Activated CD4-positive, CD25-positive, alpha-beta regulatory T cell treated with anti-CD3 and anti-CD28 coated beads, Interleukin-2, amount 50 U/mL, for 72 hours (primary cell): ENCODE measurements at regions not wholly inside any gene's neighbourhood (a gene's known extent, or its start where the extent isn't known, plus 50 kb on each side); places are given as distances from the start of the nearest gene placed in this dataset.
"Not testable (repeated sequence)": the region's sequence is repeated elsewhere in the genome, so short reads cannot be mapped to it uniquely, and the experiment has no call there.

Source experiments
- DNase-seq: peaks from one replicate; pipeline ENCODE4 v3.0.0; 2021

DNA sequence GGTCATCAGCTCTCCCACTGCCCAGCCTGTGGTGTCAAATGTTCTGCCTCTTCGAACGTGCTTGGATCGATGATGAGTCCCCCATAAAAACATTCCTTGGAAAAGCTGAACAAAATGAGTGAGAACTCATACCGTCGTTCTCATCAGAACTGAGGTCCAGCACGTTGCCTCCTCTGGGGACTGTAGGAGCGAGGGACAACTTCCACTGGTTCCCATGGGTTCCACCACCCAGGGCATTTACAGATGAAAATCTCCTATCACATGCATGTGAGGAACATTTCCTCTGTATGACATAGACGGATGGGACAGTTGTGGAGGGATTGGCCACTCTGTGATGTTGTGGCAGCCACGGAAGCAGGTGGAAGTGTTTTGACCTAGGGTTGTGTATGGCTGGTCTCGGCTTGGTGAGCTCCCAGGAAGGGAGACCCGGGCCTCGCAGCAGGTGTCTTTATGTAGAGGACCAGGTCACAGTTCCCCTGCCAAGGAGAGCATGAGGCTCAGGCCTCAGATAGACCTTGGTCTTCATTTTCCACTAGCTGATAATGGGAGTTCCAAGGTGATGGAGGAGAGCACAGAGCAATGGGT lies 113.0 kb downstream of the SNRPN start:
- no peak for DNase-seq

DNA sequence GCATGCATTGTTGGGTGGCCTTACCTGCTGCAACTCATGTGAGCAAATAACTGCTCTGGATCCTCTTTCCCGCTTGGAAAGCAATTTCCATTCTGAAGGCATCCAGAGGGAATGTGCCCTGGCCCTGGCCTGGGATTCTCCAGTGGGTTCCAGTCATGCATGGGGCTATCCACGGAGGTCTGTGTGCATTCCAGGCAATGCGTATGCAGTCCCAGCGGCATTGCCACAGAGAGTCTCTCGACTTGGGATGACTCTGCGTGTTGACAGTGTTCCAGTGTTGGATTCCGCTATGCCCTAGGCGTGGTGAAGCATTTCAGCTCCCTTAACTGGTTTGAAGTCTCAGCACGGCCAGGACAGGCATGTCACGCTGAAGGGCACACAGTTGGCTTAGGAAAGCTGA lies 113.9 kb downstream of the SNRPN start:
- no peak for DNase-seq

DNA sequence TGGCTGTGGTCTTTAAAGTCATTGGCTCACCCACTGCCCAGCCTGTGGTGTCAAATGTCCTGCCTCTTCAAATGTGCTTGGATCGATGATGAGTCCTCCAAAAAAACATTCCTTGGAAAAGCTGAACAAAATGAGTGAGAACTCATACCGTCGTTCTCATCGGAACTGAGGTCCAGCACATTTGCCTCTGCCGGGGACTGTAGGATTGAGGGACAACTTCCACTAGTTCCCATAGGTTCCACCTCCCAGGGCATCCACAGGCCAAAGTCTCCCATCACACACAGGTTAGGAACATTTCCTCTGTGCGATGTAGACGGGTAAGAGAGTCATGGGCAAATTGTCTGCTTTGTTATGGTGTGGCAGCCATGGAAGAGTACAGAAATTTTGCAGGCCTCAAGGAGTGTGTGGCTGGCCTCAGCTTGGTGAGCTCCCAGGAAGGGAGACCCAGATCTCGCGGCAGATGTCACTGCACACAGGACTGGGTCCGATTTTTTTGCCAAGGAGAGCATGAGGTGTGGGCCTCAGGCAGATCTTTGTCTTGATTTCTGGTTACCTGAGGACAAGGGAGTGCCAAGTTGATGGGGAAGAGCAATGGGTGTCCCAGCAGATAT lies 115.7 kb downstream of the SNRPN start:
- DNase-seq: no peak

DNA sequence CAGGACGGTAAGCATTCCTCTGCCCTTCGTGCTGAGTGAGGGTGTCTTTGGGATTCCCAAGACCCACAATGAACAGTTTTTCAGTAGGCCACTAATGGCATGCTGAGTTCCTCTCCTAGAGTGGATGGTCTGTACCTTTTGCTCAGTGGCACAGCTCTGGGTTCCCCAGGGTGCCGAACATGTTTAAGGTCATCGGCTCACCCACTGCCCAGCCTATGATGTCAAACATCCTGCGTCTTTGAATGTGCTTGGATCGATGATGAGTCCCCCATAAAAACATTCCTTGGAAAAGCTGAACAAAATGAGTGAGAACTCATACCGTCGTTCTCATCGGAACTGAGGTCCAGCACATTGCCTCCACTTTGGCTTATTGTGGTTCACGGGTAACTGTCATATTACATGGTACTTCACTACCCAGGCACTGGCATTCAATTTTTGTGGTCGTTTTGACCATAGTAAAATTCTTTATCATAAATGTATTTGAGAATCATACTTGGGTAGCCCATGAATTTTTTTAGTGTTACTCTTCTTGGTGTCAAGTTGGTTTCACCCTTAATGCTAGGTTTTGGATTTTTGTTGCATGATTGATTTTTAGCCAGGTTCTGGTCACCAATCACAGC lies 118.2 kb downstream of the SNRPN start:
- DNase-seq: no peak

DNA sequence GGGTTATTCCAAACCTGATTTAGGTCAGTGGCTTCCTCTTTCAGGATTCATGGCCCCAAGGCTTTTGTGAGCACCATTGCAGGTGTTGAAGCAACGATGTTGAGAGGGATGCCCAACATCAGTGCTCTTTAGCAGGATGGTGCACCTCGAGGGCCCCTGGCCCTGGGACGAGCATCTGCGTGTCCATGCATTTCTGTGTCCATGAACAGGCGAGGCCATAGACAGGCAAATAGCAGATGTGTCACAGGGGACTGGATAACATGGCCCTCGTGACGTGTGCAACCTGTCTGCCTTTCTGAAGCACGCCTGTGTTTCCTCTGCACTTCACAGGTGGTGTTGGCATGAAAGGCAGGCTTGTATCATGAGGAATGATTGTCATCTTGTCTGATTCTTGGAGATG lies 132.3 kb downstream of the SNRPN start:
- no peak for DNase-seq

DNA sequence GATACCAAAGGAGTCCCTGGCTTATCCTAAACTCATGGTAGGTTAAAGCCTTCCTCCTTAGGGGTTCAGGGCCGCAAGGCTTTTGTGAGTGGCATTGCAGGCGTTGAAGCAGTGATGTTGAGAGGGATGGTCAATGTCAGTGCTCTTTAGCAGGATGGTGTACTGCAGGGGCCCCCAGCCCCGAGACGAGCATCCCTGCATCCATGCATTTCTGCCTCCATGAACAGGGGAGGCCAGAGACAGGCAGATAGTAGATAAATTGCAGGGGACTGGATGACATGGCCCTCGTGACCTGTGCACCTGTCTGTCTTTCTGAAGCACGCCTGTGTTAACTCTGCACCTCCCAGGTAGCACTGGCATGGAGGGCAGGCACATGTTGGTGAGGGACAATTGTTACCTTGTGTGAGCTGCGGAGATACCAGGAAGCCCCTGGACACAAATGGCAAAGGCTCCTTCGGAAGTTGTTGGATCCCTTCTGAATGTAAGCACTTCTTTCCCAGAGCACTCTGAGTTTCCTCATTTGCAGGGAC lies 133.5 kb downstream of the SNRPN start:
- no peak for DNase-seq

DNA sequence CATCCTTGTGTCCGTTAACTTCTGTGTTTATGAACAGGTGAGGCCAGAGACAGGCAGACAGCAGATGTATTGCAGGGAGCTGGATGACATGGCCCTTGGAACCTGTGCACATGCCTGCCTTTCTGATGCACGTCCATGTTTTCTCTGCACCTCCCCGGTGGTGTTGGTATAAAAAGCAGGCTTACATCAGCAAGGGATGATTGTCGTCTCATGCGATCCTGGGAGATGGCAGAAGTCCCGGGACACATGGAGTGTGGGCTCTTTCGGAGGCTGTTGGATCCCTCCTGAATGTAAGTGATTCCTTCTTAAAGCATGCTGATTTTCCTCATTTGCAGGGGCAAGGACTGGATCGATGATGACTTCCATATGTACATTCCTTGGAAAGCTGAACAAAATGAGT lies 134.8 kb downstream of the SNRPN start:
- DNase-seq: no peak

DNA sequence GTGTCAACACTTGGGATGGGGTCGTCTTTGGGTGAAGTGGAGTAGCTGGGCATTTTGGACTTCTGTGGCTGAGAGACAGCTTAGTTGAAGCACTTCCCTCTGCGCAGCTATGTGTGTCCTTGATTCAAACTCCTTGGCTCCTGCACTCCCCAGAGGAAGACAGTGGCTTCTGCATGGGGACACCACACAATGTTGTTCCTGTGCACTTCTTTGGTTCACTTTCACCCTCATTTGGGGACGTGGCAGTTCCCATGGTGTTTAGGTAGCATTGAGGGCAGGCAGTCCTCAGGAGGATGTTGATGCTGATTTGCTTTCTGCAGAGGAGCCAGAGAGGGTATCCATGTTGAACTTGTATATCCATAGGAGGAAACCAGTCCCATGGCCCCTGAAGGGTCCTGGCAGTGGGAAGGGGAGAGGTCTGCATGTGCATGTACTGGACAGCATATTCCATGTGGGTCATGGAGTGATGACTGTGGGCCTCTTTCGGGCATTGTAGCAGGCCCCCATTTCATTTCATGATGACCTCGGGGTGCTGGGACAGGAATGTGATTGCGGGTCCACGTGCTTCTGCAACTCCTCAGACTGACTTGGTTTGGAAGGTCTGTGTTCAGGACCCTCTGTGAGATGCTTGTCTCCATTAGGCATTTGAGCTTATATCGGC lies 135.4 kb downstream of the SNRPN start:
- DNase-seq: no peak

DNA sequence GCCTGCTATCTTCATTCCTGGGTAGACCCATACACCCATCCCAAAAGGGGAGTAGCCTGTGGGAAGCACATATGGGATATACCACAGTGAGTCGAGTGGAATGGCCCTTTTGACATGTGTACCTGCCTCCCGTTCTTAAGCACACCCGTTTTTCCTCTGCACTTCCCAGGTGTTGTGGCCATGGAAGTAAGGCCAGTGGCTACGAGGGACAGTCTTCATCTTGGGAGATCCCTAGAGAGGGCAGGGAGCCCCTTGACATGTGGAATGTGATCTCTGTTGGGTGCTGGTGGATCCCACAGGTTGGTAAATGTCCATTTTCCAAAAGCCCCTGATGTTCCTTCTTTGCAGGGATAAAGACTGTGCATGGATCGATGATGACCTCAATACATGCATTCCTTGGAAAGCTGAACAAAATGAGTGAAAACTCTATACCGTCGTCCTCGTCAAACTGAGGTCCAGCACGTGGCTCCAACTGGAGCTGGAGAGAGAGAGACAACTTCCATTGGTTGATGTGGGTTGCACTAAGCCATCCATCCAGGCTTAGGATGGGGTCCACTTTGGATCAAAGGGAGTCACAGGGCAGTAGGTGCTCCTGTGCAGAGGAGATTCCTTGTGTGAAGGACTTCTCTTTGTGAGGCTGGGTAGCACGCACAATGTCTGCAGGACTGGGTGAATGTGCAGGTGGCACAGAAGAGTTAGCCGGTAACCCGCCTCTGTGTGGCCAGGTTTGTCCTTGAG lies 136.8 kb downstream of the SNRPN start:
- DNase-seq: no peak

DNA sequence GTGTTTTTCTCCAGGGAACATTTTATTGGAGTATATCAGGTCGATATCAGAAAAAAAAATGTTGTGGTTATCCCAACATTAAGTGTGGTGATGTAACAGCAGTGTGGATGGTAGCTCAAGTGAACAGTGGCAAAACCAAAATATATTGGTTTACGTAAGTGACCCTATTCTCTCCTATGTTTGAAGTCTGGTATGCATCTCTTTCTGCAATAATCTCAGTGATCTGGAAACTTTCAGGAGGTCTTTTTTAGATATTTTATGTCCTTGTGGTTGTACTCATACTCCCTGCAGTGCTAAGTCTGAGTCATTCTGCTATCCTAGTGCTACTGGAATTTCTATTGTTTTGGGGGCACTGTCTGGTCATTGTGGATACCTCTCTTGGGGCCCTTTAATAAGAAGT lies 137.9 kb downstream of the SNRPN start:
- no peak for DNase-seq

DNA sequence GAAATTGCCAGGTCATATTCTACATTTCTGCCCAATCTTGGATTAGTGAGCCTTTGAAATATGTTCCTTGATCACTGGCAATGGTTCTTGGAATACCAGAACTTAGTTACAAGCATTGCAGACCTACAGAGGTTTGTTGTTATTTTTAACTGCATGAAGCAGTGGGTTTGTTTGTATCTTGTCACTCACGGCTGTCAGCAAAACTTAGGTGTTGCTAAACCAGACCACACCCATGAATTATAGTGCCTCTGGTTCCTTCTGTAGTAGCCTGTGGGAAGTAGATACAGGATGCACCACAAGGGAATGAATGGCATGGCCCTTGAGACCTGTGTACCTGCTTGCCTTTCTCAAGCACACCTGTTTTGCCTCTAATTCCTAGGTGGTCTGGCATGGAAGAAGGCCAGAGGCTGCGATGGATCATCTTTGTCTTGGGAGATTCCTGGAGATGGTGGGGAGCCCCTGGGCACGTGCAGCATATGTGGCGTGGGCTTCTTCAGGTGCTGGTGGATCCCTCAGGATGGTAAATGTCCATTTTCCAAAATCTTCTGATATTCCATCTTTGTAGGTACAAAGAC lies 138.8 kb downstream of the SNRPN start:
- DNase-seq: no peak

DNA sequence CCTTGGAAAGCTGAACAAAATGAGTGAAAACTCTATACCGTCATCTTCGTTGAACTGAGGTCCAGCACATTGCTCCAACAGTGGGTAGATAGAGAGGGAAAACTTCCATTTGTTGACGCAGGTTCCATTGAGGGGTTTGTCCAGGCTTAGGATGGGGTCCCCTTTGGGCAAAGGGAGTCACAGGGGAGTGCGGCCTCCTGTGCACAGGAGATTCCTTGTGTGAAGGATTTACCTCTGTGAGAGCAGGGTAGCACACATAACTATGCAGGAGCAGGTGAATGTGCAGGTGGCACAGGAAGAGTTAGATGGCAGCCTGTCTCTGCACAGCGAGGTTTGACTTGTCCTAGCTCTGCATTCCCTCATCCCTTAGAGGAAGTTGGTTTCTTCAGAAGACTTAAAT lies 139.3 kb downstream of the SNRPN start:
- no peak for DNase-seq

DNA sequence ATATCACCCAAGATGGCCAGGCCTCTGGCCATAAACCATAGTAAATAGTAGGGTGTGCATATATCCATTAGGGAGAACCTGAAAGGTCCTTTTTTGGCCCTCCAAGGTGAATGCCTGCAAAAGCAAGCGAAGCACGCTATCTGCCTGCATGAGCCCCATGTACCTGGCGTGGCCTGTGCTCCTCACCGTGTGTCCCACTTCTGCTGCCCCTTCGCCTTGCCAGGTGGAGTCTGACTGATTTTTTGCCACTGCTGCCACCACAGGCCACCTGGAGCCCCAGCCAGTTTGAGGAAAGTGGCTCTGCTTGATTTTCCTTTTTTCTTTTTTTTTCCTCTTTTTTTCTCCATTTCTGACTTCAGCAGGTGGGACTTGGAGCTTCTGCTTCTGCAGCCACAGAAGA lies 139.7 kb downstream of the SNRPN start:
- no peak for DNase-seq

DNA sequence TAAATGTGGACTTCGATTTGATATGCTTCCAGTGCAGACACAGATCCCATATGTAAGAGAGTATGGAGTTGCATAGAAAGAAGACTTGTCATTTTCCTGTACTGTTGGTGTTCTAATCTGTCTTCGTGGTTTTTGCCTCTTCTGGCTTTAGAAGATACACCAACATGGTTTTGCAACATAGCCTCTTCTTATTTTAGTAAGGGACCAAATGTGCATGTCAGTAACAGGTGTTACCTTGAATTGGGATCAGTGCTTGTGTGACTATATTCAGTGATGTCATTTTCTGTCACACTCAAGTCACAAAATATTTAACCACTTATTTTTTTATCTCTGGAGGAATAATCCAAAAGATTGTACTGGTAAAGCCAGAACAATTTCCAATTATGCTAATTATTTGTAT lies 140.4 kb downstream of the SNRPN start:
- no peak for DNase-seq

DNA sequence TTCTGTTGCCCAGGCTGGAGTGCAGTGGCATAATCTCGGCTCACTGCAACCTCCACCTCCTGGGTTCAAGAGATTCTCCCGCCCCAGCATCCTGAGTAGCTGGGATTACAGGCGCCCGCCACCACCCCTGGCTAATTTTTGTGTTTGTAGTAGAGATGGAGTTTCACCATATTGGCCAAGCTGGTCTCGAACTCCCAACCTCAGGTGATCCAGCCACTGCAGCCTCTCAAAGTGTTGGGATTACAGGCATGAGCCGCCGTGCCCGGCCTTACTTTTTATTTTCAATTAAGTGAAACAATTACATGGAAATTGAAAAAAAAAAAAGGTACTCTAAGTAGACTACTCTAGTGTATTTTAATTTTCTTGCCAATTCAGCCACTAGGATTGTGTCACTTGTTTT lies 145.2 kb downstream of the SNRPN start:
- DNase-seq: not testable (repeated sequence)

DNA sequence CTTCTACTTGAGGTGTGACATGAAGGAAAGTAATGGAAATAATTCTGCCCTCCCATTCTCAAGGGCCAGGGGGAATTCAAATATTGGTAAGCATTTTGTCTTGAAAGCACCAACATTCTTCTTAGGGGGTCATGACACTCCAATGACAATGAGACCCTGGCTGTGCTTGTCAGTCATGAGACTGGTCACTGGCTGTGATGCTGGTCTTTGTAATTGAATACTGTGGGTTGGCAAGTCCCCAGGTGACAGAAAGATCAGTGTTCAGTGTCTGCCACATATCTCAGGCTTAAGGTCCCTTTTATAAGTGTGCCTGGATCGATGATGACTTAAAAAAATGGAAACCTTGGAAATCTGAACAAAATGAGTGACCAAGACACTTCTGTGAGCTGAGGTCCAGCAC lies 151.4 kb downstream of the SNRPN start:
- DNase-seq: no peak

DNA sequence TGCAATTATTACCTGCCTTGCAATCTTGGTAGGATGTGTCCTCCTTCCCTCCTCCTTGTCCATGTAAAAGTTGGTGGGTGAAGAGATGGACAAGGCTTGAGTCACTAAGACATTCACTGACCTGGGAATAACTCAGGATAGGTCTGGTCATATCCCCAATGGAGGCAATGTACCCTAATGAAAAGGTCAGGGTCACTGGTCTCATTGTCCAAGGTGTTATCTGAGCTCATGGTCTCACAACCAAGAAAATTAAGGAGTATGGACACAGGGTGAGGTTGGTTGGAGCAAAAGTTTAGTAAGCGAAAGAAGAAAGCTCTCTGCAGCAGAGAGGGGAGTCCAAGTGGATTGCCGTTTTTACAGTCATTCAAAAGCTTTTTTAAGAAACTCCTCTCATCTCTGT lies 179.0 kb downstream of the SNRPN start:
- DNase-seq: no peak

DNA sequence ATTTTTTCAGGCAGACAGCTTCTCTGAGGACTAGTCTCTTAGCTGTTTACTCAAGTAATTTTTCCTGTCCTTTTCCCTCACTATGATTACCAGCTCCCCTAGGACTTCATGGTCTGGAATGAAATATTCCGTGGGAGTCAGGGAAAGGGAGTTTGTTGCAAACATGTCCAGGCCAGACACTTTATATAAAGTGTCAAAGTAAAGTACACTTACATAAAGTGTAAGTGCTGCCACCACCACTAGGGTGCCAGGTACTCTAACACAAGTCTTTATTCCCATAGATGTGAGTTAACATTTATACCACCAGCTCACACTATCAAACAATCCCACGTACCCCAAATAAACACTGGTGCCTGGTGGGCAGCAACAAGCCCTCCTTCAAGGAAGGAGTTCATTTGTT lies 179.8 kb downstream of the SNRPN start:
- DNase-seq: no peak

DNA sequence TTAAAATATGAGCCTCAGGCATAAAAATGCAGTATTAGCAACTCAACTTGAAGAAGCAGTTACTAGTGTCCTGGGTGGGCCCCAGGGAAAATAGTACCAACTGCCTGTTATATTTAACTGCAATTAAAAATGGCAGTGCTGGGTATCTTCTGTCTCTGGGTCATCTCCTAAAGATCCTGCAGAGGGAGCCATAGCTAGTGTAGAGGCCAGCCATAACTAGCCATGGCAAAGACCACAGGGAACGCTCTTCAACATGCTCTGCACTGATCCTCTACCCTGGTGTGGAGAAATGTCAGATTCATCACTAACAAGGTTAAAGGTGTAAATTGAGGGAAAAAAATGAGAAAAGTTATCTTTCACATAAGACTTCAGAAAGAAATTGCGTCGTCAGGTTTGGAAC lies 181.3 kb downstream of the SNRPN start:
- DNase-seq: no peak

DNA sequence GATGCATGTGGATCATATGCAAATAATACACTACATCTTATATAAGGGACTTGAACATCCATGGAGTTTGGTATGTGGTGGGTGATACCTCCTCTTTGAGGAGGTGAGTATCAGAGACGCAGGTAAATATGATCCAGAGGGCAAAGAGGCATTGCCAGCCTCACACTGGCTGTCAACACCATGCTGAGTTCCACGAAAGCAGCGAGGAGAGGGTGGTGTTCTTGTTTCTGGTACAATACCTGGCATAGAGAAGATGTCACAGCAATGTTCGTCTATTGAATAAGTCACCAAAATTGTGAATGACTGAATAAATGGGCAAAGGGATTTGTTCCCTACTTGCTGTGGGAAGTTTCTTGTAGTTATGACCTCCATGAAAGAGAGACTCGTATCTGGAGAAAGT lies 182.2 kb downstream of the SNRPN start:
- DNase-seq: no peak

DNA sequence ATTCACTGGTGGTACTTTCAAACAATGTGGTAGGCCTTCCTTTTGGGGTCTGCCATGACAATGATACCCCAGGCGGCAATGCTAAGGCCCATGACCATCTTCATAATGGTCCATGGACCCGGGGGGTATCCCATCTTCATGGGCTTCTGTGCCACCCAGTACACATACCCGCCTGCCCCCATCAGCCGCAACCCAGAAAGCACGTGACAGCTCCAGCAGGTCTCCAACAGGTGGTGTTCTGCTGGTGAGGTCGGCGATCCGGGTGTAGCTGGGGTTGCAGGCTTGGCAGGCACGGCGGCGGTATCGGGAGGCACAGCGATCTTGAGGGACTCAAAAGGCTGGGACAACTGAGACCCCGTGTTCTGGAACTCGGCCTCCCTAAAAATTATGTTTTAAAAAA lies 214.5 kb downstream of the SNRPN start:
- no peak for DNase-seq

DNA sequence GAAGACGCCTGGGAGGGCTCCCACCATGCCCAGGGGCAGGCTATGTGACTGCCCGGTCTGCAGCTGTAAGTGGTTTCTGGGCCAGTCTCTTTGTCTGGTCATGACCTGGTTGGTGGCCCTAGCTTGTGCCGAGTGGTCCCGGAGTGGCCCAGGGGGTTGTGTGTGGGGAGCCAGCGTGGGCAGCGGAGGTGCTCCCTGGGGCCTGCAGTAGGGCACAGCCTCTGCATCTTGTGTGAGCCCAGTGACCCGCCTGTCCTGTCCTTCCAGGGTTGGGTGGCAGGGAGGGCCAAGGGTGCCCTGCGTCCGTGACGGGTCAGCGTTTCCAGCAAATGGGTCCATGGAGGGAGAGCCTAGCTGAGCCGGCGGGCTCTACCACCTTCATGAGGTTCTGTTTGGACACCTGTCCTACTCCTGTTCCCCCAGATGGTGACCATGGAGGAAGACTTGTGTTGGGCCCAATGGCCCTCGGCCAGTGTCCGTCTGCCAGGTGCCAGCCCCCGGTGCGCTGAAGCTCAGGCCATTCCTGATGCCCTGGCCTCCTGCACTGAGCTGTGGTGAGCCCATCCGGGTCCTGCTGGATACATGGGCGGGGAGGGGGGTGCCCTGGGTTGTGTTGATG lies 215.4 kb downstream of the SNRPN start:
- peak; percentile 3 for DNase-seq

DNA sequence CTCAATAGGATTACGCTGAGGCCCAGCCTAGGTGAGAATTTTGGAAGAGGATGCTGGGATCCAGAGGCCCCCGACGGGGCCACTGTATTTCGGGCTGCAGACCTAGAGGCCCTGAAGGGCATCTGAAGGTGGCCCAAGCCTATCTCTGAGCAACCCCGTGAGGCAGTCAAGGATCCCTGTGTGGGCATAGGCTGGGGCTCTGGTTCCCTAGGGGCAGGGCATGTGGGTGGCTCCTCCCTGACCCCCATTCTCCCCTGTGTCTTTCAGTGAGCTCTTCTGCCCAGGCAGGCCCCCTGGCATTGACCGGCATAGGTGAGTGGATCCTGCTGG lies 216.0 kb downstream of the SNRPN start:
- DNase-seq: no peak
